PFSK-1 (cell line): ENCODE measurements at regions not wholly inside any gene's neighbourhood (a gene's known extent, or its start where the extent isn't known, plus 50 kb on each side); places are given as distances from the start of the nearest gene placed in this dataset.

Source experiments
- POLR2AphosphoS5 ChIP-seq: IDR thresholded peaks from 2 replicates; pipeline ENCODE4 v1.6.1; 2012; ENCODE audit warnings: low read depth, mild to moderate bottlenecking, control low read depth, low read length, moderate library complexity
- SIN3A ChIP-seq: IDR thresholded peaks from 2 replicates; pipeline ENCODE4 v1.6.1; 2012; ENCODE audit warnings: mild to moderate bottlenecking, low read length, moderate library complexity, borderline replicate concordance; ENCODE audit not compliant: insufficient read depth

- TF ChIP-seq POLR2AphosphoS5 (no peak), SIN3A (no peak)
These were observed 60.4 kb downstream of the SOX2 start for GRCh38 chr3:181772166-181772565.
